ENCODE measurements at regions not wholly inside any gene's neighbourhood (a gene's known extent, or its start where the extent isn't known, plus 50 kb on each side); places are given as distances from the start of the nearest gene placed in this dataset.

DNA sequence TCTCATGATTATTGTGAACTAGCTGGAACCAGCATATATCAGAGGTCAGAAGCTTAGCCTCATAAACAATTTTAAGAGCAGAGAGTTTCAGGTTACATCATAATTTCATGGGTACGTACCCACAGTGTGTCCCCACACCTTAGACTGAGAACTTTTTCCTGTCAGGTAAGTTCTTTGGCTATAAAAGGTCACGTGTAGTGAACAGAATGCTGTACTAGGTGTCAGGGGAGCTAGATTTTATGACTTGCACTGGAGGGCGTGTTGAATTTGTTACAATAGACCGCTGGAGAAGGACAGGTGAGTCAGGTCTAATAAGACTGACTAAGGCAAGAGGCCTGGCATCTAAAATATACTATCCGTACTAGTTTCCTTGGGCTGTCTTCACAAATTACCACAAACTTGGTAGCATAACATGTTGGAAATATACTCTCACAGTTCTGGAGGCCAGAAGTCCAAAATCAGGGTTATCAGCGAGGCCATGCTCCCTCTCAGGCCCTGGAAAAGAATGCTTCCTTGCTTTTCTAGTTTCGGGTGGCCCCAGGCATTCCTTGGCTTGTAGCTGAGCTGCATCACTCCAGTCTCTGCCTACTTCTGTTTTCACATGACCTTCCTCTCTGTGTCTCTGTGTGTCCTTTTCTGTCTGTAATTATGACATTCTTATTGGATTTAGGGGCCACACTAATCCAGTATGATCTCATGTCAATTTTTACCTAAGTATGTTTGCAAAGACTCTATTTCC is 512.0 kb upstream of the NR3C2 start:
- Histone ChIP-seq H3K9me3 (no peaks in the 10 kb centered on the region), H3K4me1 (ENCODE audit: control insufficient read depth in 1 of 2, low read depth in 2 of 2) (no peaks in the 10 kb centered on the region), H3K4me3 (no peak overlapping the region), H3K36me3 (no peaks in the 10 kb centered on the region), H3K27ac (no peak overlapping the region), H3K27me3 (replicated peaks; ENCODE audit: insufficient read depth) (no peaks in the 10 kb centered on the region)
- ATAC-seq (ENCODE audit: insufficient number of reproducible peaks, low FRiP score, low read depth) (no peak), DNase-seq (ENCODE audit: low spot score) (no peak)
- TF ChIP-seq, protein P1, sequence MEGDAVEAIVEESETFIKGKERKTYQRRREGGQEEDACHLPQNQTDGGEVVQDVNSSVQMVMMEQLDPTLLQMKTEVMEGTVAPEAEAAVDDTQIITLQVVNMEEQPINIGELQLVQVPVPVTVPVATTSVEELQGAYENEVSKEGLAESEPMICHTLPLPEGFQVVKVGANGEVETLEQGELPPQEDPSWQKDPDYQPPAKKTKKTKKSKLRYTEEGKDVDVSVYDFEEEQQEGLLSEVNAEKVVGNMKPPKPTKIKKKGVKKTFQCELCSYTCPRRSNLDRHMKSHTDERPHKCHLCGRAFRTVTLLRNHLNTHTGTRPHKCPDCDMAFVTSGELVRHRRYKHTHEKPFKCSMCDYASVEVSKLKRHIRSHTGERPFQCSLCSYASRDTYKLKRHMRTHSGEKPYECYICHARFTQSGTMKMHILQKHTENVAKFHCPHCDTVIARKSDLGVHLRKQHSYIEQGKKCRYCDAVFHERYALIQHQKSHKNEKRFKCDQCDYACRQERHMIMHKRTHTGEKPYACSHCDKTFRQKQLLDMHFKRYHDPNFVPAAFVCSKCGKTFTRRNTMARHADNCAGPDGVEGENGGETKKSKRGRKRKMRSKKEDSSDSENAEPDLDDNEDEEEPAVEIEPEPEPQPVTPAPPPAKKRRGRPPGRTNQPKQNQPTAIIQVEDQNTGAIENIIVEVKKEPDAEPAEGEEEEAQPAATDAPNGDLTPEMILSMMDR (IDR thresholded peaks at IDR 0.05), result no peak

DNA sequence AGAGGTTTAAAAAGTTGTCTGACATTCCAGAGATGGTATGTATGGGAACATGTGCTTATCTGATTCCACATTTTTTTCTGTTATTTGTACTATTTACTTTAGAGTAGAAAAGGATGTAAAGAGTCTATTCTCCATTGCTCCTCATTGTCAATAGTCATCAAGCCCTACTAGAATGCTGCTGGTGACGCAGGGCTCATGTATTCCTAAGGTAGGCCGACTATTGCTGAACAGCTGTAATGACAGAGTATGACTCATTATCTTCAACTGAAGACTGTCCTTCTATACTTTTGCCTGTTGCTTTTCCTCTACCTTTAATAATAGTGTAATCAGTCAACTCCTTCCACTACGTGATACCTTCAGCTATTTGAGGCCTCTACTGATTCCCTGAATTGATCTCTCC is 509.1 kb upstream of the NR3C2 start:
- H3K9me3 ChIP-seq, result no peaks in the 10 kb centered on the region
- ATAC-seq (ENCODE audit: insufficient number of reproducible peaks, low FRiP score, low read depth), result no peak
- TF ChIP-seq, protein P1 (IDR thresholded peaks at IDR 0.05), result no peak
- no peaks in the 10 kb centered on the region for H3K27me3 ChIP-seq (replicated peaks; ENCODE audit: insufficient read depth)
- no peak overlapping the region for H3K4me3 ChIP-seq
- H3K36me3 ChIP-seq, result no peaks in the 10 kb centered on the region
- H3K4me1 ChIP-seq (ENCODE audit: control insufficient read depth in 1 of 2, low read depth in 2 of 2), result no peaks in the 10 kb centered on the region
- DNase-seq (ENCODE audit: low spot score), result no peak
- H3K27ac ChIP-seq, result no peak overlapping the region

DNA sequence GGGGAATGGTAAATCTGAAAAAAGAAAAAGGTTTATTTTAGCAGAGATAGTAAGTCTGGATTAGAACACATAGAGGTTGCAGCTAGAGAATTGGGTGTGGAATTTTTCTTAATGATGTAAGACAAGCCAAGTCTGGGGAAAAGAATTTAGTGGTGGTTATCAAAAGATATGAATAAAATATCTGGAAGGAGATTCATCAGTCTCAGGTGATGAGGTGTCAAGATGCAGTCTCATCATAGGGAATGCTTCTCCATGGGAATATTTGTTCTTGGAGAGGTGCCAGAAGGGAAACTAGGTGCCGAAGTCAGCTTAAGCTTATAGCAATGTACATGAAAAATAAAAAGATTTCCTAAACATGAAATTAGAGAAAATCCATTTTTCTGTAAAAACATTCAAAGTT is 504.1 kb upstream of the NR3C2 start:
- Histone ChIP-seq H3K27ac (no peak overlapping the region), H3K36me3 (no peaks in the 10 kb centered on the region)
- no peak for ATAC-seq (ENCODE audit: insufficient number of reproducible peaks, low FRiP score, low read depth)

DNA sequence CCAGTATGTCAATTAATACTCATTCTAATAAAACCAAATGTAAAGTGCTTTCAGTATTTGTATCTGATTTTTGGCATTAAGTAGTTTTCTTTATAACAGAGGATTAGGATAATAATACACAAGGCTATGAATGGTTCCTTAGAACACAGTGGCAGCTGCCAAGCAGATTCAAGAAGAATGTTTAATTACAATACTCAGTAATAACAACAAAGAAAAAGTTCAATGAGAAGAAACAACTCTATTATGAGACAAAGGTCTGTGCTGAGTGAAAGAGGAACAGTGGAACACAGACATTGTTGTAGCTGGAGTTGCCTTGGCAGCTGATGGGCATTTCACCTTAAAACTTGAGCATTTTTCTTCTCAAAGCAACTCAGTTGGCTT is 502.6 kb upstream of the NR3C2 start:
- Histone ChIP-seq H3K36me3 (no peaks in the 10 kb centered on the region), H3K27ac (no peak overlapping the region), H3K27me3 (replicated peaks; ENCODE audit: insufficient read depth) (no peaks in the 10 kb centered on the region), H3K9me3 (no peaks in the 10 kb centered on the region), H3K4me3 (no peak overlapping the region), H3K4me1 (ENCODE audit: control insufficient read depth in 1 of 2, low read depth in 2 of 2) (no peaks in the 10 kb centered on the region)
- no peak for DNase-seq (ENCODE audit: low spot score)
- no peak for ATAC-seq (ENCODE audit: insufficient number of reproducible peaks, low FRiP score, low read depth)
- TF ChIP-seq, protein P1 (IDR thresholded peaks at IDR 0.05), result no peak

More for the DNA sequence above, 504.1 kb upstream of the NR3C2 start:
- H3K9me3 ChIP-seq, result no peaks in the 10 kb centered on the region
- H3K4me3 ChIP-seq, result no peak overlapping the region
- no peak for DNase-seq (ENCODE audit: low spot score)
- H3K27me3 ChIP-seq (replicated peaks; ENCODE audit: insufficient read depth), result no peaks in the 10 kb centered on the region
- no peaks in the 10 kb centered on the region for H3K4me1 ChIP-seq (ENCODE audit: control insufficient read depth in 1 of 2, low read depth in 2 of 2)
- TF ChIP-seq, protein P1 (IDR thresholded peaks at IDR 0.05), result no peak

DNA sequence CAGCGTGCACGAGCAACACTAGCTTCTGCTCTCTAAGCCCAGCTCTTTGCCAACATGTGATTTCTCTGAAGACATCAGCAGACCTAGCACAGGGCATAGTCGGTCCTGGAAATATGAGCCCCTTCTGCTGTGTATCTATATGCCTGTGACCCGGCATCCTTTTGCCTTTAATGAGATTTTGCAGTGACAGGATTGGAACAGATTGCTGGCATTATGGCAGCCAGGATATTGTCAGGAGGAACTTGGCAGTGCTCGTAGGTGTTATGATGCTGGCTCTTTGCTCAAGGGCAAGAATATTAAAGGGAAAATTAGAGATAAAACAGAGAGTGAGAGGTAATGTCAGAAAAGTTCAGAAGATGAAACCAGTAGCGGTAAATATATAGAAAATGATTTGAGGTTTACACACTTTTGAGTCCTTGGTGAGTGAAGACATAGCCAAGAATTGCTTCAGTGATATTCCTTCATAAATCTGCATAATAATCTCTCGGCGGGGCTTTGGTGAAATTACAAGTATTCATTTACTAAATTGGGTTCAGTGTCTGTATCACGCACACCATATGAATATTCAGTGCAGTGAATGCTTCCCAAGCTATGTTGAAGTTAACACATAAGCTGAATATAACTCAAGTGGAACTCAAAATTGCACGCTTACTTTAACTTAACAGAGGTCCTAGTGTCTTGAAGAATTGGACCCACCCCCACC is 502.1 kb upstream of the NR3C2 start:
- Histone ChIP-seq H3K4me3 (no peak overlapping the region), H3K27me3 (replicated peaks; ENCODE audit: insufficient read depth) (no peaks in the 10 kb centered on the region), H3K4me1 (ENCODE audit: control insufficient read depth in 1 of 2, low read depth in 2 of 2) (no peaks in the 10 kb centered on the region), H3K27ac (no peak overlapping the region), H3K36me3 (no peaks in the 10 kb centered on the region), H3K9me3 (no peaks in the 10 kb centered on the region)
- DNase-seq (ENCODE audit: low spot score), result no peak
- TF ChIP-seq, protein P1 (IDR thresholded peaks at IDR 0.05), result no peak
- ATAC-seq (ENCODE audit: insufficient number of reproducible peaks, low FRiP score, low read depth), result no peak

Data from thoracic aorta (tissue), 2 donors.